Testis (tissue), 2 donors: ENCODE measurements at regions not wholly inside any gene's neighbourhood (a gene's known extent, or its start where the extent isn't known, plus 50 kb on each side); places are given as distances from the start of the nearest gene placed in this dataset.

Source experiments
- POLR2A ChIP-seq: fragments of 450-650 bp; IDR thresholded peaks from one replicate; pipeline ENCODE4 v1.6.1; 2017; ENCODE audit warnings: antibody characterized with exemption, mild to moderate bottlenecking, moderate library complexity
- TF ChIP-seq, protein P1 (sequence below), 3 experiments: fragments of 450-650 bp in 2 of 3; fragments of 200-600 bp in 1 of 3; sonication (generic) in 1 of 3; IDR thresholded peaks; one replicate each; pipeline ENCODE4 v1.5.1; 2016 to 2019; ENCODE audit warnings: antibody characterized with exemption in 3 of 3, mild to moderate bottlenecking in 2 of 3, moderate library complexity in 1 of 3

DNA sequence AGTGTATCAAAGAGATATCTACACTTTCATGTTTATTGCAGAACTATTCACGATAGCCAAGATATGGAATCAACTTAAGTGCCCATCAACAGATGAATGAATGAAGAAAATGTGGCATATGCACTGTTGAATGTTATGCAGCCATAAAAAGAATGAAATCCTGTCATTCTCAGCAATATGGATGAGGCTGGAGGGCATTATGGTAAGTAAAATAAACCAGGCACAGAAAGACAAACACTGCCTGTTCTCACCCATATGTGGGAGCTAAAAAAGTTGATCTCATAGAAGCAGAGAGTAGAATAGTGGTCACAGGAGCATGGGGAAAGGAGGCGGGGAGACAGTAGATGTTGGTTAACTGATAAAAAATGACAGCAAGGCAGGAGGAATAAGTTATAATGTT, 561.8 kb downstream of the TOX3 start:
- TF ChIP-seq, protein P1, sequence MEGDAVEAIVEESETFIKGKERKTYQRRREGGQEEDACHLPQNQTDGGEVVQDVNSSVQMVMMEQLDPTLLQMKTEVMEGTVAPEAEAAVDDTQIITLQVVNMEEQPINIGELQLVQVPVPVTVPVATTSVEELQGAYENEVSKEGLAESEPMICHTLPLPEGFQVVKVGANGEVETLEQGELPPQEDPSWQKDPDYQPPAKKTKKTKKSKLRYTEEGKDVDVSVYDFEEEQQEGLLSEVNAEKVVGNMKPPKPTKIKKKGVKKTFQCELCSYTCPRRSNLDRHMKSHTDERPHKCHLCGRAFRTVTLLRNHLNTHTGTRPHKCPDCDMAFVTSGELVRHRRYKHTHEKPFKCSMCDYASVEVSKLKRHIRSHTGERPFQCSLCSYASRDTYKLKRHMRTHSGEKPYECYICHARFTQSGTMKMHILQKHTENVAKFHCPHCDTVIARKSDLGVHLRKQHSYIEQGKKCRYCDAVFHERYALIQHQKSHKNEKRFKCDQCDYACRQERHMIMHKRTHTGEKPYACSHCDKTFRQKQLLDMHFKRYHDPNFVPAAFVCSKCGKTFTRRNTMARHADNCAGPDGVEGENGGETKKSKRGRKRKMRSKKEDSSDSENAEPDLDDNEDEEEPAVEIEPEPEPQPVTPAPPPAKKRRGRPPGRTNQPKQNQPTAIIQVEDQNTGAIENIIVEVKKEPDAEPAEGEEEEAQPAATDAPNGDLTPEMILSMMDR (IDR thresholded peaks at IDR 0.05) = no peak
- TF ChIP-seq POLR2A = no peak
